UCSD-AML1 (cell line): ENCODE measurements at regions not wholly inside any gene's neighbourhood (a gene's known extent, or its start where the extent isn't known, plus 50 kb on each side); places are given as distances from the start of the nearest gene placed in this dataset.

Experiments
- DNase-seq: peaks from one replicate; lab custom pipeline; 2025; ENCODE audit not compliant: unreplicated experiment; lab: John Stamatoyannopoulos, UW

DNA sequence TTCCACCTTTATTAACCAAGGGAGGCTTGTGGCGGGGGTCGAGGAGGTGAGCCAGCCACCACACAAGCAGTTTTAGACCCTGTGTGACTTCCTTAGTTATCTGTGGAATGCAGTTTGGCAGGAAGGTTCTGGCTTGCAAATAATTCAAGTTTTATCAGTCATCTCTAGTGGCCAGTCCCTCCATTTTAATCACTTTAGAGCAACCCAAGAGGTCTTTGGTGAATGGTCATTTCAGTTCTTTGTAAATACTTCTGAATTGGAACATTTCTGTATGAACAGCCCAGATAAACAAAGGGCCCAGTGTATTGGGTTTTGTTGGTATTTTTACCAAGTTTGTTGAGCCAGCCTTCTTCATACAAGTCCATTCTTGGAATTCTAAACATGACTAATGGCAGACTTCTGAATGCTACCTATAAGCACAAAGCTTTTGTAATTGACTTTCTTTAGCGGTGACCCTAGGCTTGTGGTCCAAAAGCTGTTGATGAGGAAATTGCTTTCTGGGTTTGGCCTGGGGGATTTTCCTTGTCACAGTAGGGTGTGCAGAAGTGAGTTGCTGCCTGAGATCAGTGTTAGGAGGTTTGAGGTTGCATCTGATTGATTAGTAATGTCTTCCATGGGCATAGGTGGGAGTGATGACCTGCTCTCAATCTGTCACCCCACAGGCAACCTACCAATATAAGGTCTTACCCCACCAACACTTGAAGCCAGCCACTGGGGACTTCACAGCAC is 193.3 kb upstream of the TOPAZ1 start:
- no peak for DNase-seq

DNA sequence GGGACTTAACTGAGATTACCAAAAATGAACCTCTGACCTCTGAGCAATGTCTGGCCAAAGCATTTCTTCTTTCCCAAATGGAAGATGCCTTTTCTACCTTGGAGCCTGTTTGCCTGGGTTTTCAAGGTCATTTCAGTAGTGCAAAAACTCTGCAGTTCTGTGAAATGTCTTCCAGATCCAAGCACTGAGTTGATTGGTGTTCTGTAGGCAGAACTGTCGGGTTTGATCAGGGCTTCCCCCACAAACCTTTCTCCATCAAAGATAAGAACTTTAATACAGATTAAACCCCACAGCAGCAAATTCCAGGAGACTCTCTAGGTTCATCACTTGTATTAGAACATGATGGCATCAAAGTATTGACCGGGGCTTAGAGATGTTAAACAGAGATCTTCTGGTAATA is 192.7 kb upstream of the TOPAZ1 start:
- no peak for DNase-seq

- DNase-seq: no peak
These were observed 191.6 kb upstream of the TOPAZ1 start for GRCh38 chr3:44050101-44050500.

DNA sequence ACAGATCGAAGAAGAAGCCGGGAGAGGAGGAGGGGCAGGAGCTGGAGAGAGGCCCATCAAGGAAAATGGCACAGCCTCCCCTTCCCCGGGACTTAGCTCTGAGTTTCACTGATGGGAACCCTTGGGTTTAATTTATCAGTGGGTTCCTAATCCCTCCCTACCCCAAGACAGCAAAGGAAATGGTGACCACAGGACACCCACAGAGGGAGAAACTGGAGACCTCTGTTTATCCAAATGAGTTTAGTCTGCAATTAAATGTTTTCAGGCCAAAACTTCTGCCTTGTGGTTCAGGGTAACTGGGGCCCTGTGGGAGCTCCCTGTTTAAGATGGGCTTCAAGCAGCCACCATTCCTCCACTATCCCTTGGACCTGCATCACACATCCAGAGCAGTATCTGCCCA is 190.8 kb upstream of the TOPAZ1 start:
- DNase-seq: no peak

DNA sequence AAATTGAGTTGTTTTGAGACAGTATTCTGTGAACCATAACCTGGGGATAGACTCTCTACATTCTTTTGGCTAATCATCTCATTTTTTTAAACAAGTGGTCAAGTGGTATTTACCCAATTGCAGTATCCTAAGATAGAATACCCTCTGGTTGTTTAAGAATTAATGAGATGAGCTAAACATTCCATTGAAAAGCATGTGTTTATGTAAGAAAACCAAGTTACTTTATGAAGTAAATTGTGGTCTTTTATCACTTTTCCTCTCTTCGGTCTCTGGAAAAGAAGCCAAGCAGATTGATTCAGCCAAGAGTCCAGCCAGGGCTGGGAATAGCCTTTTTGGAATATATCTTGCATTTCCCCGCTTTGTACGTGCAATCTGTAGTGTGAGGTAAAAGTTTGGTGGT is 185.7 kb upstream of the TOPAZ1 start:
- DNase-seq: no peak

DNA sequence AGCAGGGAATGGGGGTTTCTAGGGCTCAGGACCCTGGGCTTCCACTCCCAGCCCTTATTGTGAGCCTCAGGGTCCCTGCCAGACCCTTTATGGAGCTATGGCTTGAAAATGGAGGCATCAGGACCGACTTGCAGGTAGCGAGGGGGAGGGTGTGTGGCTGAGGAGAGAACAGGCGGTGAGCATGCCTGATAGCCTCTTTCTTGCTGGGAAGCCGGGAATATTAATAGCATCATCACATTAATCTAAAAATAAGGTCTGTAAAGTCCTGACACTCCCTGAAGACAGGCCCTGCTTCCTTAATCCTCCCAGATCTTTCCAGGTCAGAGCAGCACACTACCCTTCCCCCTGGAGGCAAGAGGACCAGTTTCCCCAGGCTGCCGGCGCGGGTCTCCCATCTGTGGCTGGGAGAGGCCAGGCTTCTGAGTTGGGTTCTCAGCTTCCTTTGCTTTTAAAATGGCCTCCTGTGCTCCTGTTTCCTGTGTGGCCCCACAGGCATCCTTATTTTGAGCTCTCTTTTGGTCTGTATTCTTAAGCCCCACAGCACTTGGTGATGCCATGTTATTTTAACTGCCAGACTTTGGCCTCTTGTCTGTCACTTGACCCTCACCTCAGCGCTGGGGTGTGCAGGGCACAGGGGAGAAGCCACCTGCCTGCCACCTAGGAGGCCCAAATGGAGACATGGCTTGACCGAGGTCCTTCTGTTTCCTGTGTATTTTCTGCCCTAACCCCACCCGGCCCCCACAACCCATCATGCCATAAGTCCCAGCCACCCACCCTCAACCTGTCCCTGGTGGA is 185.0 kb upstream of the TOPAZ1 start:
- no peak for DNase-seq

DNA sequence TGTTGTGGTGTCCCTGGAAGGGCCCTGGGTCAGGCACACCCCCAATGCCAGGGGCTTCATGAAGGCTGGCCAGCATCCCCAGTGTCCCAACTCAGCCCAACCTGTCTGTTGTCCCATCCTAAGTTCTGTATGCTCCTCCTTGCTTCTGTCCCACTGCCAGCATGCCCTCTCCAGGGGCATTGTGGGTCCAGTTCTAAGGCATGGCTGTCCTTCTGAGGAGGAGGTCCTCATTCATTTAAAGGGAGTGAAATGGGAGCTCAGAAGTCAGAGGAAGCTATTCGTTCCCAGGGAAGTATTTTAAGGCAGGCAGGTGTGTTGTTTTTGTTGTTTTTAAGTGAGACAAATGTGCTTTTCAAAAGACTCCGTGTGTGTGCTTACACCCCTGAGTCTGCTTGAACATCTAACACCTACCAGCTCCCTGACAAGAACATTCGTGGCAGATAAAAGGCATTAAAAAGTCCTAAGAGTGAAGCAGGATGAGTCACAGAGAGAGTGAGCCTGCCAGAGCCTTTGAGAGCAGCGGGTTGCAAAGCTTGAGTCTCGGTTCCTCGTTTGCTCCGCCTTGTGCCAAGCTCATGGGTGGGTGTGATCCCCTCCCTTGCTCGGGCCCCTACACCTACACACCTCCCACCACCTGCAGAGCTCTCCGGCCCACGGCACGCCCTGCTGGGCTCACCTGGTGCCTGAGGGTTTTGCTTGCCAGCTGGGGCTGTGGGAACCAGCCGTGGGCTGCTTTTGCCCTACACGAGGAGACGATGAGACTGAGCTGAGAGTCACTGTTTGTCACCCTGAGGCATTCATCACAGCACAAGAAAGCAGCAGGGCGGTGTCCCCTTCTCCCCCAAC is 183.4 kb upstream of the TOPAZ1 start:
- no peak for DNase-seq

- DNase-seq: no peak
These were observed 182.8 kb upstream of the TOPAZ1 start for GRCh38 chr3:44058868-44059203.

DNA sequence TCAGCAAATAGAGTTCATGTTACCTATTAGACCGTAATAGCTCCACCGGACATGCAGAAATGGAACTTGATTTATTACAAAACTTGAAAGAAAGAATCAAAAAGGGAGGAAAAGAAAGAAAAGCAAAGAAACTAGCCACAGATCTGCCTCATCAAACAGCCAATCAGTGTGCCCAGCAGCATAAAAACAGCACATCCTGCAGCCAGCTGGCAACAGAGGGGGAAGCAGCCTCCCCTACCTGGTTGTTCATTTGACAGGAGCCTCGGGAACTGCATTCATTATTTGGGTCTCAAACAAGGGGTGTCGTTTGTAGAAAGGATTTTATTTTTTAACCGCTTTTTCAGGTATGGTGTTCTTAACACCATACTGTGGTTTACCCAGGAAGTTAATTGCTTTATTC is 181.5 kb upstream of the TOPAZ1 start:
- DNase-seq: no peak

GRCh38 chr3:44061268-44061667 is 180.4 kb upstream of the TOPAZ1 start:
- no peak for DNase-seq

- DNase-seq: no peak
These were observed 179.7 kb upstream of the TOPAZ1 start for GRCh38 chr3:44061961-44062360.

DNA sequence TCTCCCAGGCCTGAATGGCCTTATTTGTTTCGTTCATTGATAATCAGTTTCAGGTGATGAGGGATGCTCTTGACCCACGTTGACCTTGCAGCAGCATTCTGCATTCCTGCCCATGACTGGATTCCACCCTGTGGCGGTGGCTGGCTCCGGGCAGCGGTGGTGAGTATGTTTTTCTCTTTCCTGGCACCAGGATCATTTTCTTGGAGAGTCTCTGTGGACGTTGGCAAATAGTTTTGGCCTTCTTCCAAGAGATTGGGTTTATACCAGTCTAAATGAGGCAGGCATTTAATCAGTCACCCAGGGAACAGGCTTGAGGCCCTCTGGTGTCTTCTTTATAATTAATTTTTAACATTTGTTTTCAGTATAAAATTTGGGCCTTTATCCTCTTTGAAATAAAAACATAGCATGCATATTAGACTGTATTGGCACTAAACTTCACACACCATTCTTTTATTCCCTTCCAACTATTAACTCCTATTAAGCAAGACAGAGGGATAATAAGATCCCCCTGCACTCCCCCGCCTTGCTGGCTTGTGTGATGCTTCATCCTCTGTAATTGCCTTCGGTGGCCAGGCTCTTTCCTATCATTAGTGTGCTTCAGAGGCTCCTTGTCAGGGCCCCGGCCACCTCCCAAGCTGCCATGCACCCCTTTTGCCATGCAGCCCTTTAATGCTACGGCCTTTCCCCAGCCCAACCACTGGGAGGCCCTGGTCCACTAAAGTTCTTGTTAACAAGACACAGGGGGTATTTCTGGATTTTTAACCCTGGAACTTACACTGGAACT is 176.2 kb upstream of the TOPAZ1 start:
- DNase-seq: no peak

DNA sequence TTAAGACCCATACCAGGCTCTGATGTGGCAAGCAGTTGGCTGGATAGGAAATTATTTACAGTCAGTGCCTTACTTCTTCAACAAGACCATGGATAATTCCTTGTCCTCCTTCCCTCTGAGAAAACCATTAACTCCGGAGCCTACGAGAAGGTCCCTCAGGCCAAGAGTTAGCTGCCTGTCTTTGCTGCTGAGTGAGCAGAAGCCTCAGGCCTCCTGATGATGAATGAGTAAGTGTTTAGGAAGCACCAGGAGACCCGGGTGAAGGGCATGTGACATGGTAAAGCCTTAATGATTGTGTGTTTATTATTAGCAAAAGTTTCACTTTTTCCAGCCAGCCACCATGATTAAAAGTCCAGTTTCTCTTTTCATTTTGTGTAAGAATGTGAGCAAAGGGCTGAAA is 174.9 kb upstream of the TOPAZ1 start:
- no peak for DNase-seq

- no peak for DNase-seq
These were observed 174.3 kb upstream of the TOPAZ1 start for GRCh38 chr3:44067431-44067830.

- DNase-seq: no peak
These were observed 172.9 kb upstream of the TOPAZ1 start for GRCh38 chr3:44068753-44069152.

DNA sequence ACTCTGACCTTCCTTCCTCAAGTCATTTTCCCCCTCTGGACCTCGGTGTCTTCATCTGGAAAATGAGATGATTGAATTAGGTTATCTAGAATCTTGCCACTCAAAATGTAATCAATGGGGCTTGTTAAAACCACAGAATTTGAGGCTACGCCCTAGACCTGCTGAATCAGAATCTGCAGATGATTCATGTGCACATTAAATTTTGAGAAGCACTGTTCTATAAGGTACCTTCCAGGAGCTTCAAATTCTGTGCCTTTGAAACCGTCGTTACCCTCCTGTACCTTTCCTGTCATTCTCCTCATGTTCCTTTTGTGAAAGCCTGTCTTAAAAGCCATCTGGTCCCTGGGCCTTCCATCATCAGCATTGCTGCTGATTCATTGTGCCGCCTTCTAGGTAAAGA is 172.4 kb upstream of the TOPAZ1 start:
- DNase-seq: no peak

GRCh38 chr3:44070841-44071546 is 170.7 kb upstream of the TOPAZ1 start:
- no peak for DNase-seq

DNA sequence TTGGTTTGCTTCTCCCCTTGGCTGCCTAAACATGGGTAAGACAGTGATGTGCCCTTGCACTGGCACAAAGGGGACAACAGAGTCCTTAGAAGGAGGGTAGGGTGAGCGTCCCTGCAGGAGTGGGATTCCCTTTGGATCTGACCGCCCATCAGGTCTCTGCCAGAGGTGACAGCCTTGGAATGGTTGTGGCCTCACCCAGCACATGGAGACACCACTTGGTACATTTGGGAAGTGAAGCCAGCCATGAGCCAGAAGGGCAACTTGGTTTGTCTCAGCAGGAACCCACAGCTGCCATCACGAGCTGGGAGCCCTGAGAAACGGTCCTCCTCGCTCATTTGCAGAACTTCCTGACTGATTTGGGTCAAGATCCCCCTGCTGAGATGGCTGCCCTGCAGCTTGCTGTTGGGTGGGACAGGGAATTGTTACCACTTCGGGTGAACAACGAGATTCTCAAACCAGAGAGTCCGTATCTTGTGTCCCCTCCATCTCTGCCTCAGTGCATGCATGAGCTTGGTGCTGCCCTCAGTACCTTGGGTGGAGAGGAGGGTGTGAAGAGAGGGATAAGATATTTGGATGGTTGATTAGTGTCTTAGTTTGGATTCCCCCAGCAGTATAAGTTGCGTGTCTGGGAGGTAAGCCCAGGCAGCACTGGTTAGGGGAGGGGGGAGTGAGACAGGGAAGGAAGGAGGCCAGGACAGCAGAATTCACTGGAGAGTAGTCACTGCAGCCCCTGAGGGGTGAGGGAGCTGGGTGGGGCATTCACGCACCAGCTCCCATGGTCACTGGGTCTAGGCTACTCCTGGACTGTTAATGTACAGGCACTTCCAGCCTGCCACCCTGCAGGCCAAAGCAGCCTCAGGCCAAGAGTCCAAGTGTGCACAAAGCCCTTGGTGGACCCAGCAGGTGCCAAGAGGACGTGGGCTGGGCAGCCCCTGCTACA is 168.8 kb upstream of the TOPAZ1 start:
- no peak for DNase-seq

DNA sequence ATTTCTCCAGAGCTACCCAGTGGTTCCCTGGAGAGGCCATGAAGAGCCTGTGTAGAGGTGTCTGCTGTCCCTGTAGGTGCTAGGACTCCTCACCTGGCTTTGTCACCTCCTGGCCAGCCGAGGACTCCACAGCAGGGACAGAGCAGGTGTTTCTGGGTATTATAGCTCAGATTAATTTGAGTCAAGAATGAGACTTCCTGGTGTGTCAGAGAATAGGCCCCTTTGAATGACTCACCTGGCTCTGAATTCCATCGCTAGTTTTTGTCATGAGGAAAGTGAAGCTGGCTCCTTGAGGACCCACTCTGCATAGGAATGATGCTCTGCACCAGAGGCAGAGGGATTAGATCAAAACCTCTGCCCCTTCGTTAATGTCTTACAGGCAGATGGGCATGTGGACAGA is 167.5 kb upstream of the TOPAZ1 start:
- DNase-seq: no peak
